Tibial artery (tissue), 4 donors: ENCODE measurements at regions not wholly inside any gene's neighbourhood (a gene's known extent, or its start where the extent isn't known, plus 50 kb on each side); places are given as distances from the start of the nearest gene placed in this dataset.
"Not testable (repeated sequence)": the region's sequence is repeated elsewhere in the genome, so short reads cannot be mapped to it uniquely, and the experiment has no call there.

Source experiments
- DNase-seq, 2 donors: peaks; one replicate each; pipeline ENCODE4 v3.0.0-alpha.2; 2019
- H3K27ac ChIP-seq, 2 donors: fragments of 200-600 bp; sonication (generic) in 1 of 2; 1 replicate in 1 of 2; 2 replicates in 1 of 2; pipeline ENCODE4 v1.5.1; 2018 to 2019; ENCODE audit warnings: mild to moderate bottlenecking in 1 of 2
- H3K27me3 ChIP-seq, 2 donors: fragments of 200-600 bp; sonication (generic) in 1 of 2; one replicate each; pipeline versions ENCODE4 v1.5.1 to v1.6.0; 2016 to 2019
- H3K36me3 ChIP-seq, 3 donors: fragments of 200-600 bp; sonication (generic) in 2 of 3; one replicate each; pipeline ENCODE4 v1.5.1; 2016 to 2019; ENCODE audit warnings: mild to moderate bottlenecking in 2 of 3
- H3K4me1 ChIP-seq, 4 donors: fragments of 200-600 bp; sonication (generic) in 2 of 4; 1 replicate in 3 of 4; 2 replicates in 1 of 4; pipeline ENCODE4 v1.5.1; 2016 to 2019
- H3K4me3 ChIP-seq, 2 donors: fragments of 200-600 bp; sonication (generic) in 1 of 2; 1 replicate in 1 of 2; 2 replicates in 1 of 2; pipeline ENCODE4 v1.5.1; 2018 to 2019; ENCODE audit warnings: mild to moderate bottlenecking in 2 of 2
- H3K9me3 ChIP-seq, 3 donors: fragments of 200-600 bp; sonication (generic) in 1 of 3; one replicate each; pipeline ENCODE4 v1.5.1; 2016 to 2019
- CTCF ChIP-seq, 2 experiments: fragments of 200-600 bp in 1 of 2; fragments of 450-650 bp in 1 of 2; IDR thresholded peaks; one replicate each; pipeline ENCODE4 v1.5.1; 2017 to 2019; ENCODE audit warnings: antibody characterized with exemption in 2 of 2, mild to moderate bottlenecking in 1 of 2, moderate library complexity in 1 of 2
- intact Hi-C: fragments of 100-400 bp; cut with DNase I; formaldehyde crosslinking; loops from one replicate; pipeline ENCODE4 v1.15.0; 2023; ENCODE audit warnings: low total_unique reads

DNA sequence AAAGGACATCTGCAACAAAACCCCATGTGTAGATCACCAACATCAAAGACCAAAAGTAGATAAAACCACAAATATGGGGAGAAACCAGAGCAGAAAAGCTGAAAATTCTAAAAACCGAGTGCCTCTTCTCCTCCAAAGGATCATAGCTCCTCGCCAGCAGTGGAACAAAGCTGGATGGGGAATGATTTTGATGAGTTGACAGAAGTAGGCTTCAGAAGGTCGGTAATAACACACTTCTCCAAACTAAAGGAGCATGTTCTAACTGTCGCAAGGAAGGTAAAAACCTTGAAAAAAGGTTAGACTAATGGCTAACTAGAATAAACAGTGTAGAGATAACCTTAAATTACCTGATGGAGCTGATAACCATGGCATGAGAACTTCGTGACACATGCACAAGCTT lies 109.9 kb upstream of the SYNCRIP start:
- no peaks in the 10 kb centered on the region for H3K36me3 ChIP-seq
- TF ChIP-seq CTCF (IDR thresholded peaks at IDR 0.05): no peak
- no peaks in the 10 kb centered on the region for H3K9me3 ChIP-seq
- H3K27me3 ChIP-seq: no peaks in the 10 kb centered on the region
- H3K4me1 ChIP-seq: peaks cover 0 to 7% (median 0%) of the 10 kb centered on the region in 4 donors
- no peak for DNase-seq
- no peak overlapping the region for H3K27ac ChIP-seq
- intact Hi-C loops: no loop called here
- H3K4me3 ChIP-seq: no peak overlapping the region

DNA sequence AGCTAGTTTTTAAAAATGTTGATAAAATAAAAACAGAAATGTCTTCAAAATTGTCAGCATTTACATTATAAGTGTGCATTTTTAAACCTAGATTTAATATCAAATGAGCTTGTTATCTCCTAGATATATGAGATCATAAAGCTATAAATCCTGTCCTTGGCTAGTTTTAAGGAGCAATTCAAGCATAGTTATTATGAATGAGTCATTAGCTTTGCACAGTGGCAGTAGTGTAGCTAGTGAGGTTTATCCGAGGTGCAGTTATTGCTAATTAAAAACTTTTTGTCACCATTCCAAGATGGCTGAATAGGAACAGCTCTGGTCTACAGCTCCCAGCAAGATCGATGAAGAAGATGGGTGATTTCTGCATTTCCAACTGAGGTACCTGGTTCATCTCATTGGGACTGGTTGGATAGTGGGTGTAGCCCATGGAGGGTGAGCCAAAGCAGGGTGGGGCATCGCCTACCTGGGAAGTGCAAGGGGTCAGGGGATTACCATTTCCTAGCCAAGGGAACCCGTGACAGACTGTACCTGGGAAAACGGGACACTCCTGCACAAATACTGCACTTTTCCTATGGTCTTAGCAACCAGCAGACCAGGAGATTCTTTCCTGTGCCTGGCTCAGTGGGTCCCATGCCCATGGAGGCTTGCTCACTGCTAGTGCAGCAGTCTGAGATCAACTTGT lies 108.8 kb upstream of the SYNCRIP start:
- DNase-seq: no peak
- no peaks in the 10 kb centered on the region for H3K9me3 ChIP-seq
- TF ChIP-seq CTCF (IDR thresholded peaks at IDR 0.05): no peak
- no peaks in the 10 kb centered on the region for H3K36me3 ChIP-seq
- H3K4me1 ChIP-seq: peaks cover 0 to 12% (median 0%) of the 10 kb centered on the region in 4 donors
- no peak overlapping the region for H3K27ac ChIP-seq
- H3K27me3 ChIP-seq: no peaks in the 10 kb centered on the region
- intact Hi-C loops: no loop called here
- H3K4me3 ChIP-seq: no peak overlapping the region

DNA sequence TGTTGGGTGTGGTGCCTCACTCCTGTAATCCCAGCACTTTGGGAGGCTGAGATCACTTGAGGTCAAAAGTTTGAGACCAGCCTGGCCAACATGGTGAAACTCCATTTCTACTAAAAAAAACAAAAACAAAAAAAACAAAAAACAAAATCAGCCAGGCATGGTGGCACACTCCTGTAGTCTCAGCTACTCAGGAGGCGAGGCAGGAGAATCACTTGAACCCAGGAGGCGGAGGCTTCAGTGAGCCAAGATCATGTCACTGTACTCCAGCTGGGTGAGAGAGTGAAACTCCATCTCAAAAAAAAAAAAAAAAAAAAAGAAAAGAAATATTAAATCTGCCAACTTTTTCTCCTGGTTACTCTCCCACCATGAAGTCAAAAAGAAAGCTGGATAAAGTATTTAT lies 107.5 kb upstream of the SYNCRIP start:
- H3K9me3 ChIP-seq, H3K27me3 ChIP-seq, H3K27ac ChIP-seq, DNase-seq, H3K4me3 ChIP-seq, H3K36me3 ChIP-seq, intact Hi-C loops: not testable (repeated sequence)
- H3K4me1 ChIP-seq: peaks cover 0 to 12% (median 0%) of the 10 kb centered on the region in 4 donors

- Histone ChIP-seq H3K27me3 (no peaks in the 10 kb centered on the region), H3K36me3 (no peaks in the 10 kb centered on the region), H3K4me1 (peaks cover 0 to 12% (median 0%) of the 10 kb centered on the region in 4 donors), H3K27ac (no peak overlapping the region), H3K9me3 (no peaks in the 10 kb centered on the region), H3K4me3 (no peak overlapping the region)
- TF ChIP-seq CTCF (IDR thresholded peaks at IDR 0.05): no peak
- DNase-seq: no peak
- intact Hi-C loops: no loop called here
These were observed 106.5 kb upstream of the SYNCRIP start for GRCh38 chr6:85749236-85749635.

DNA sequence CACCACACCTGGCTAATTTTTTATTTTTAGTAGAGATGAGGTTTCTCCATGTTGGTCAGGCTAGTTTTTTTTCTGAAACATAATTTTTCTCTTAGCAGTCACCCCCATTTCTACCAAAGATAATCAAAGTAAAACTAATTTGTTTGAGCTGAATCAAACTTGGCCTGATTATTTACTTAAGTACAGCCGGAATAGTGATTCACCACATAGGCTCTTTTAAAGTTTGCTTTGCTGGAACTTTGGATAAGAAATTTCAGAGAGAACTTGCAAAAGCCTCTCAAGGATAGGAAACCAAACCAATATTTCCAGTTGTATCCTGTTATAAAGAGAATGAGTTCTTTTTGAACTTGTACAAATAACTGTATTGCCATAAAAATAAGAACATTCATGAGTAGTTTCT lies 105.0 kb upstream of the SYNCRIP start:
- Histone ChIP-seq H3K9me3 (no peaks in the 10 kb centered on the region), H3K27me3 (no peaks in the 10 kb centered on the region), H3K36me3 (no peaks in the 10 kb centered on the region), H3K4me3 (no peak overlapping the region), H3K27ac (peak overlapping the region in 1 of 2 donors; percentile 20), H3K4me1 (peaks cover 0 to 12% (median 0%) of the 10 kb centered on the region in 4 donors)
- intact Hi-C loops: no loop called here
- DNase-seq: no peak
- no peak for TF ChIP-seq CTCF (IDR thresholded peaks at IDR 0.05)

GRCh38 chr6:85747093-85747492 lies 104.4 kb upstream of the SYNCRIP start:
- no peaks in the 10 kb centered on the region for H3K36me3 ChIP-seq
- no peak for DNase-seq
- intact Hi-C loops: no loop called here
- H3K4me3 ChIP-seq: no peak overlapping the region
- H3K4me1 ChIP-seq: peaks cover 0 to 12% (median 0%) of the 10 kb centered on the region in 4 donors
- H3K27me3 ChIP-seq: no peaks in the 10 kb centered on the region
- no peak overlapping the region for H3K27ac ChIP-seq
- TF ChIP-seq CTCF (IDR thresholded peaks at IDR 0.05): no peak
- no peaks in the 10 kb centered on the region for H3K9me3 ChIP-seq
